ENCODE measurements at regions not wholly inside any gene's neighbourhood (a gene's known extent, or its start where the extent isn't known, plus 50 kb on each side); places are given as distances from the start of the nearest gene placed in this dataset.

- TF ChIP-seq CTCF (IDR thresholded peaks at IDR 0.05; ENCODE audit: poor library complexity, severe bottlenecking) (no peak), POLR2AphosphoS5 (IDR thresholded peaks at IDR 0.05) (no peak), SMC3 (conservative IDR thresholded peaks at IDR 0.05; ENCODE audit: poor library complexity) (no peak), TAF1 (IDR thresholded peaks at IDR 0.05; ENCODE audit: low read depth) (no peak), RAD21 (conservative IDR thresholded peaks at IDR 0.05) (no peak), EZH2 (IDR thresholded peaks at IDR 0.05; ENCODE audit: borderline replicate concordance, insufficient read depth, low read length, poor library complexity, severe bottlenecking) (no peak), REST (IDR thresholded peaks at IDR 0.05; ENCODE audit: borderline replicate concordance) (no peak), EP300 (conservative IDR thresholded peaks at IDR 0.05; ENCODE audit: poor library complexity, severe bottlenecking) (no peak)
Observed at GRCh38 chr11:121944556-121945230, 171.3 kb downstream of the BLID start.

Measured in neural cell (in vitro differentiated cells).